Left kidney (tissue), 1 donor: ENCODE measurements at regions not wholly inside any gene's neighbourhood (a gene's known extent, or its start where the extent isn't known, plus 50 kb on each side); places are given as distances from the start of the nearest gene placed in this dataset.

Source experiments
- DNase-seq: peaks from one replicate; pipeline ENCODE4 v3.0.0-alpha.2; 2013

GRCh38 chr10:3484306-3485056 lies 300.5 kb downstream of the KLF6 start:
- DNase-seq, result no peak

- DNase-seq, result peak; percentile 93
These were observed 302.6 kb downstream of the KLF6 start for GRCh38 chr10:3482200-3482993.

- no peak for DNase-seq
These were observed 303.5 kb downstream of the KLF6 start for GRCh38 chr10:3481496-3481895.

- DNase-seq, result no peak
These were observed 304.1 kb downstream of the KLF6 start for GRCh38 chr10:3480990-3481315.

GRCh38 chr10:3480281-3480989 lies 304.6 kb downstream of the KLF6 start:
- DNase-seq, result no peak

GRCh38 chr10:3478632-3479240 lies 306.2 kb upstream of the PITRM1 start:
- no peak for DNase-seq

- DNase-seq, result no peak
These were observed 305.6 kb upstream of the PITRM1 start for GRCh38 chr10:3478153-3478552.

- no peak for DNase-seq
These were observed 305.1 kb upstream of the PITRM1 start for GRCh38 chr10:3477683-3478082.

- no peak for DNase-seq
These were observed 304.3 kb upstream of the PITRM1 start for GRCh38 chr10:3476640-3477448.

GRCh38 chr10:3476186-3476585 lies 303.6 kb upstream of the PITRM1 start:
- no peak for DNase-seq

- DNase-seq, result no peak
These were observed 302.8 kb upstream of the PITRM1 start for GRCh38 chr10:3475367-3475766.

- no peak for DNase-seq
These were observed 301.7 kb upstream of the PITRM1 start for GRCh38 chr10:3474266-3474665.

GRCh38 chr10:3473271-3473670 lies 300.7 kb upstream of the PITRM1 start:
- DNase-seq, result no peak

GRCh38 chr10:3472287-3473051 lies 299.9 kb upstream of the PITRM1 start:
- no peak for DNase-seq

GRCh38 chr10:3471927-3472286 lies 299.3 kb upstream of the PITRM1 start:
- no peak for DNase-seq

- DNase-seq, result no peak
These were observed 298.9 kb upstream of the PITRM1 start for GRCh38 chr10:3471472-3471871.

- no peak for DNase-seq
These were observed 297.6 kb upstream of the PITRM1 start for GRCh38 chr10:3470191-3470590.

- DNase-seq, result no peak
These were observed 297.0 kb upstream of the PITRM1 start for GRCh38 chr10:3469639-3470020.

- no peak for DNase-seq
These were observed 296.5 kb upstream of the PITRM1 start for GRCh38 chr10:3468919-3469638.
